ENCODE measurements at regions not wholly inside any gene's neighbourhood (a gene's known extent, or its start where the extent isn't known, plus 50 kb on each side); places are given as distances from the start of the nearest gene placed in this dataset.

GRCh38 chrX:121374471-121374870 lies 327.1 kb downstream of the GLUD2 start:
- no peak for TF ChIP-seq CTCF (IDR thresholded peaks at IDR 0.05 in 8 of 11, conservative IDR thresholded peaks at IDR 0.05 in 3 of 11)
- no peak for TF ChIP-seq POLR2AphosphoS5 (IDR thresholded peaks at IDR 0.05)

Data from spleen (tissue), 7 donors.